T-cell (primary cell): ENCODE measurements at regions not wholly inside any gene's neighbourhood (a gene's known extent, or its start where the extent isn't known, plus 50 kb on each side); places are given as distances from the start of the nearest gene placed in this dataset.

Experiments
- ATAC-seq, 4 experiments: fragments of 200-7000 bp in 3 of 4; fragments of 150-1000 bp in 1 of 4; cut with Tn5 transposase; replicated peaks in 1 of 4; 1 replicate in 3 of 4; 2 replicates in 1 of 4; pipeline ENCODE4 v1.10.0; 2021; ENCODE audit warnings: moderate library complexity in 3 of 4, mild to moderate bottlenecking in 2 of 4, moderate number of reproducible peaks in 1 of 4
- CTCF ChIA-PET, 2 donors: fragments of 300-600 bp; sonication (Branson Sonifier 250); formaldehyde crosslinking; loops; one replicate each; lab custom pipeline; 2022; ENCODE audit warnings: antibody characterized with exemption in 2 of 2; lab: Charles Lee
- POLR2A ChIA-PET, 2 donors: fragments of 300-600 bp; sonication (Branson Sonifier 250); formaldehyde crosslinking; loops; one replicate each; lab custom pipeline; 2022; ENCODE audit warnings: antibody characterized with exemption in 2 of 2; lab: Charles Lee
- DNase-seq, 35 experiments: peaks; one replicate each; pipeline versions ENCODE4 v3.0.0 to v3.0.0-alpha.2; 2013 to 2023
- H3K27ac ChIP-seq: one replicate; pipeline ENCODE4 v1.5.1; 2013; ENCODE audit warnings: low read length
- H3K27me3 ChIP-seq, 2 experiments: replicated peaks in 1 of 2; 1 replicate in 1 of 2; 2 replicates in 1 of 2; pipeline versions ENCODE4 v1.6.1 to v1.7.0; 2013; ENCODE audit warnings: low read length in 1 of 2, mixed read lengths in 1 of 2; ENCODE audit not compliant: control insufficient read depth in 2 of 2, insufficient read depth in 2 of 2; ENCODE audit errors: extremely low read depth in 1 of 2
- H3K36me3 ChIP-seq, 2 donors: 1 replicate in 1 of 2; 2 replicates in 1 of 2; pipeline versions ENCODE4 v1.6.1 to v1.7.0; 2013; ENCODE audit warnings: low read length in 1 of 2; ENCODE audit not compliant: control insufficient read depth in 2 of 2, insufficient read depth in 1 of 2; ENCODE audit errors: extremely low read depth in 1 of 2
- H3K4me1 ChIP-seq, 2 experiments: 1 replicate in 1 of 2; 2 replicates in 1 of 2; pipeline versions ENCODE4 v1.6.1 to v1.7.0; 2013; ENCODE audit warnings: low read length in 2 of 2, mixed read lengths in 1 of 2; ENCODE audit not compliant: insufficient read depth in 2 of 2, control insufficient read depth in 1 of 2; ENCODE audit errors: extremely low read depth in 1 of 2
- H3K4me3 ChIP-seq, 2 donors: 1 replicate in 1 of 2; 2 replicates in 1 of 2; pipeline versions ENCODE4 v1.5.1 to v1.7.0; 2013; ENCODE audit warnings: mild to moderate bottlenecking in 2 of 2, low read length in 1 of 2, moderate library complexity in 1 of 2; ENCODE audit not compliant: control insufficient read depth in 1 of 2; ENCODE audit errors: extremely low read depth in 1 of 2
- H3K9me3 ChIP-seq: 2 replicates; pipeline ENCODE4 v1.7.0; 2013
- H3K27ac Mint-ChIP-seq, 2 donors: one replicate each; pipeline ENCODE4 v1.8.0; 2020 to 2021; ENCODE audit warnings: mild to moderate bottlenecking in 2 of 2, mixed read lengths in 2 of 2
- H3K27me3 Mint-ChIP-seq, 2 donors: one replicate each; pipeline ENCODE4 v1.8.0; 2021 to 2022; ENCODE audit warnings: mixed read lengths in 2 of 2
- H3K36me3 Mint-ChIP-seq: one replicate; pipeline ENCODE4 v1.8.0; 2021; ENCODE audit warnings: mixed read lengths
- H3K4me1 Mint-ChIP-seq, 3 donors: one replicate each; pipeline ENCODE4 v1.8.0; 2020 to 2022; ENCODE audit warnings: mixed read lengths in 3 of 3, mild to moderate bottlenecking in 1 of 3
- H3K4me3 Mint-ChIP-seq, 3 donors: one replicate each; pipeline ENCODE4 v1.8.0; 2020 to 2022; ENCODE audit warnings: mild to moderate bottlenecking in 3 of 3, mixed read lengths in 3 of 3, moderate library complexity in 3 of 3
- H3K9me3 Mint-ChIP-seq, 3 donors: one replicate each; pipeline ENCODE4 v1.8.0; 2020 to 2022; ENCODE audit warnings: mixed read lengths in 3 of 3
- WGBS: methylation state at CpG from one replicate; pipeline ENCODE4 v1.1.5; 2013; ENCODE audit warnings: missing lambda C conversion rate; ENCODE audit not compliant: insufficient coverage; 5-methylcytosine and 5-hydroxymethylcytosine counted together

DNA sequence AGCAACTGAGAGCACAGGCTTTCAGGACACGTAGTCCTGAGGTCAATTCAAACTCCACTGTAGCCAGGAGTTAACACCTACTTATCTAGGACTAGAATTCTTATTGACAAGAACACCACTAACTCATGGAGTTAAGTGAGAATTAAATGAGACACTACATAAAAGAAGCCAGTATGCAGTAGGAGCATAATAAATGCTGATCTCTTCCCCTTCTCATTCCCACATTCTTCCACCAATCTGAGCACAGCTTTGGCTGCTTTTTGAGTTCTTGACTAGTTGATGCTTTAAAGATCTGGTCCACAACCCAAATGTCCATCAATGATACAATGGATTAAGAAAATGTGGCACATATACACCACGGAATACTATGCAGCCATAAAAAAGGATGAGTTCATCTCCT lies 55.2 kb downstream of the TTC32 start:
- DNase-seq (no peak), ATAC-seq (no peak)
- CTCF ChIA-PET = no interaction called here
- Mint-ChIP-seq H3K36me3 (no peaks in the 10 kb centered on the region), H3K27ac (no peak overlapping the region), H3K9me3 (no peaks in the 10 kb centered on the region), H3K4me3 (no peak overlapping the region), H3K27me3 (peaks cover 13 to 16% of the 10 kb centered on the region in 2 donors), H3K4me1 (no peaks in the 10 kb centered on the region)
- Histone ChIP-seq H3K27ac (no peak overlapping the region), H3K27me3 (peaks cover 0 to 35% of the 10 kb centered on the region in 2 experiments), H3K9me3 (no peaks in the 10 kb centered on the region), H3K36me3 (no peaks in the 10 kb centered on the region), H3K4me1 (no peaks in the 10 kb centered on the region), H3K4me3 (no peak overlapping the region)
- no CpG with 5 or more reads among the region's 2 CpGs for WGBS
- POLR2A ChIA-PET = no interaction called here

DNA sequence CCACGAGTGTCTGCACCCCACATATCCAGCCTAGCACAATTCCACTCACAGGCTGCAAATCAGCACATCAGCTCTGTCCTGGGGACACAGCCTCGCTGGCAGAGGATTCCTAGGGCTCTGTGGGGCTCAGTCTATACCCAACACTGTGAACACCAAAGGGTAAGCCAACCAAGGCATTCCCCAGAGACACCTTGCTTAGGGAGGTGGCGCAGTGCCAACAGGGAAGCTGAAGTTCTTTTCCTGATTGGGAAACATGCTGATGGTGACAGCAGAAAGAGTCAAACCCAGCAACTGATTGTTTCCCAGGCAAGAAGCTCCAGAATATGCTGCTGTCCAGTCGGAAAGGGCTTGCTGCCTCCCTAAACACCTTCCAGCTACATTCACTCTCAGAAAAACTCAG lies 55.8 kb downstream of the TTC32 start:
- Mint-ChIP-seq H3K27me3 (peaks cover 18 to 20% of the 10 kb centered on the region in 2 donors), H3K36me3 (no peaks in the 10 kb centered on the region), H3K9me3 (no peaks in the 10 kb centered on the region), H3K27ac (no peak overlapping the region), H3K4me1 (no peaks in the 10 kb centered on the region), H3K4me3 (no peak overlapping the region)
- ChIA-PET CTCF (no interaction called here), POLR2A (no interaction called here)
- no peaks in the 10 kb centered on the region for H3K36me3 ChIP-seq
- H3K4me3 ChIP-seq = no peak overlapping the region
- no peaks in the 10 kb centered on the region for H3K9me3 ChIP-seq
- ATAC-seq (no peak), DNase-seq (no peak)
- no peak overlapping the region for H3K27ac ChIP-seq
- H3K27me3 ChIP-seq = peaks cover 0 to 34% of the 10 kb centered on the region in 2 experiments
- H3K4me1 ChIP-seq = no peaks in the 10 kb centered on the region
- WGBS = 79% methylated on average over 2 of the region's 4 CpGs

DNA sequence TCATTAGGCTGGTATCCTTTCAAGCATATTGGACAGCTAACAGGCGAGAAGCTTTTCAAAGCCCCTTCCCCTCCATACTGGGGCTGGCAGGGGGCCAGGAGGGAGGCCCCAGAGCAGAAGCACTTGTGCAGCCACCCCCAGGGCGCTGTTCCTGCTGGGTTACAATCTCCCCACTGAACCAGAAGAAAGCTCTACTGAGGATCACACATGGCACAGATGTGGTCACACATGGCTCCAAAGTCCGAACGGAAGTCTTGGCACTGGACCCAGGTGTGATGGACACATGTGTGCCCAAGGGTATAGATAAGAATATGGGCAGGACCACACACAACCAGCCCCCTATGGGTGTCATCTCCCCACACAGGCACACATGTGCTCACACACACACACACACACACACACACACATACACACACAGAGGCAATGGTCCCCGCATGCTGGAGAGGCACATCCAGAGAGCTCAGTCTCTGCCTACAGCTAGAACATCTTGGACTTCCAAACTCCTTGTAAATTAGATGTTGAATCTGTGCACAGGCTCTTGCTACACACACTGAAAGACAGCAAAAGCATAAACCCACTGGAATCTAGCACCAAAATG lies 56.4 kb downstream of the TTC32 start:
- Histone ChIP-seq H3K4me3 (no peak overlapping the region), H3K27me3 (peaks cover 0 to 32% of the 10 kb centered on the region in 2 experiments), H3K27ac (no peak overlapping the region), H3K9me3 (no peaks in the 10 kb centered on the region), H3K4me1 (no peaks in the 10 kb centered on the region), H3K36me3 (no peaks in the 10 kb centered on the region)
- CTCF ChIA-PET = no interaction called here
- Mint-ChIP-seq H3K9me3 (no peaks in the 10 kb centered on the region), H3K36me3 (no peaks in the 10 kb centered on the region), H3K27me3 (peaks cover 19 to 22% of the 10 kb centered on the region in 2 donors), H3K27ac (no peak overlapping the region), H3K4me3 (no peak overlapping the region), H3K4me1 (no peaks in the 10 kb centered on the region)
- ATAC-seq (no peak), DNase-seq (no peak)
- 73% methylated on average over 2 of the region's 5 CpGs for WGBS
- POLR2A ChIA-PET = interaction anchor here in 1 of 2 donors (0.6 kb wide), 1 partner anchor 15 kb away, joined by 3 read pairs; no protein-coding TSS in a partner anchor

DNA sequence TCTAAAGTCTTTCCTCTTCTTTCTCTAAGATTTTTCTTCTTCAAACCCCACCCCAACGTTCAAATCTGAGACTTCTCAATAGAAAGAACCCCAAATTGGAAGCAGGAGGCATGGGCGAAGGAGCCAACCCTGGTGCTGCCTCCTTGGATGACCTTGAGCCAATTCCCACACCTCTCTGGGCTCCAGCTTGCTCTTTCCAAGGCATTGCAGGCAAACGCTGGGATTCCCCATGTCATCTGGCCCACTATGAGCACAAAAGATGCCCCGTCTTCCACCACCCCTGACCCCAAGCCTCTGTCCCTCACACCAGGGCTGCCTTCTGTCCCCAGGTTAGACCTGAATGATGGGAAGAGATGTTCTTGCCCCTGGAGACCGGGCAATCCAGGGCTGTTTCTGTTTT lies 57.0 kb downstream of the TTC32 start:
- ATAC-seq = no peak

DNA sequence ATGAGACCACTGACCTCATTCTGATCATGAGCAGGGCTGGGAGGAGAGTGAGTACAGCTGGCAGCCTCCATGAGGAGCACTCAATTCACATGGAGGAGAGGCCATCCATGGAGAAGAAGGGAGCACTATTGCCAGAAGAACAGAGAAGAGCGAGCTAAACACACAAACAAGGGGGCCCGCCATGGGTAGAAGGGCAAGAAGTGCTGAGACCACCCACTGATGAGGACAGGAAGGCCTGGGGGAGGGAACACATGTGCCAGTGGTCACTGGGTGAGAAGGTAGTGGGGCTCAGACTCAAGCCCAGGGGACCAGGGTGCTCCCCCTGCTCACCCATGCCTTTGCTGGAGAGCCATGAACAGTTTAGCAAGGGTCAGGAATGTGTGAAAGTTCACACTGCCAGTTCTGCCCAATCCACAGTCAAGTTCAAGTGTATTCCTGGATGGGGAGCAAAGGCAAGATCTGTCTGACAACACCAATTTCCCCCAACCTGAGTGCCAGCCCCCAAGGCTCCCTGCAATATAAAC lies 57.7 kb downstream of the TTC32 start:
- no peaks in the 10 kb centered on the region for H3K9me3 ChIP-seq
- H3K4me3 ChIP-seq = no peak overlapping the region
- peaks cover 0 to 35% of the 10 kb centered on the region in 2 experiments for H3K27me3 ChIP-seq
- H3K4me1 ChIP-seq = no peaks in the 10 kb centered on the region
- no peak overlapping the region for H3K4me3 Mint-ChIP-seq
- ChIA-PET CTCF (no interaction called here), POLR2A (no interaction called here)
- H3K27ac ChIP-seq = no peak overlapping the region
- H3K27ac Mint-ChIP-seq = no peak overlapping the region
- ATAC-seq (no peak), DNase-seq (no peak)
- 82% methylated on average over 2 of the region's 2 CpGs for WGBS
- no peaks in the 10 kb centered on the region for H3K9me3 Mint-ChIP-seq
- no peaks in the 10 kb centered on the region for H3K36me3 ChIP-seq
- peaks cover 26 to 31% of the 10 kb centered on the region in 2 donors for H3K27me3 Mint-ChIP-seq
- no peaks in the 10 kb centered on the region for H3K36me3 Mint-ChIP-seq
- no peaks in the 10 kb centered on the region for H3K4me1 Mint-ChIP-seq

More for the DNA sequence above, 57.0 kb downstream of the TTC32 start:
- POLR2A ChIA-PET = interaction anchor here in 1 of 2 donors (0.6 kb wide), 1 partner anchor 14 kb away, joined by 3 read pairs; no protein-coding TSS in a partner anchor
- no peak overlapping the region for H3K4me3 Mint-ChIP-seq
- Histone ChIP-seq H3K27ac (no peak overlapping the region), H3K36me3 (no peaks in the 10 kb centered on the region), H3K9me3 (no peaks in the 10 kb centered on the region), H3K4me3 (no peak overlapping the region), H3K27me3 (peaks cover 0 to 32% of the 10 kb centered on the region in 2 experiments), H3K4me1 (no peaks in the 10 kb centered on the region)
- DNase-seq = no peak
- no peaks in the 10 kb centered on the region for H3K36me3 Mint-ChIP-seq
- WGBS = 42% methylated on average over 3 of the region's 5 CpGs
- H3K9me3 Mint-ChIP-seq = no peaks in the 10 kb centered on the region
- H3K27ac Mint-ChIP-seq = no peak overlapping the region
- H3K4me1 Mint-ChIP-seq = no peaks in the 10 kb centered on the region
- CTCF ChIA-PET = no interaction called here
- H3K27me3 Mint-ChIP-seq = peaks cover 22 to 24% of the 10 kb centered on the region in 2 donors

DNA sequence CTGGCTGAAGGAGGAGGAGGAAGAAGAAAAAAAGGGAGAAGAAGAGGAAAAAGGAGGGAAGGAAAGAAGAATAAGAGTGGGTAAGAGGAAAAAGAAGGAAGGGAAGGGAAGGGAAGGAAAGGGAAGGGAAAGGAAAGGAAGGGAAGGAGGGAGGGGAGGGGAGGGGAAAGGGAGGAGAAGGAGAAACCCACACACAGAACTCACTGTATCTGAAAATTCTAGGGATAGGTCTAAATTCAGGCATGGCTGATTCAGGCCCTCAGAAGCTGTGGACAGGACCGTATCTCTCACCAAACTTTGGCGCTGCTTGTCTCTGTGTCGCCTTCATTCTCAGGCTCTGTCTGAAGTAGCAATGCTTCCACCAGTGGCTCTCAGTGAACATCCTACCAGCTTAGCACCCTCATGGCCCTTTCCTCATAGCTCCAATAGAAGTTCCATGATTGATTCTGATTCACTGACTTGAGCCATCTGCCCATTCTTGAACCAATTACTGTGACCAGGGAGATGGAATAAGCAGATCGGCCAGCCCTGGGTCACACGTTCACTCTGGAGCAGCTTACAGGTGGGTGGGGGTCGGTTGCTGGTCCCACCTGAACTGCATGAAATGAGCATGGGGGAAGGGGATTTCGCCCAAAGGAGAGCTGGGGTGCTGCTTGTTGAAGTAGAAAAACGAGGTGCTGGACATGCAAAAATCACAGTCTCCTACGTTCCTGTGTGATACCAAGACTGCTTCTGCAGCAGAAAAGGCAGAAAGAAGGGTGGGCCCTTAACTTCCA lies 59.7 kb downstream of the TTC32 start:
- CTCF ChIA-PET = interaction anchor here in 1 of 2 donors (0.5 kb wide), 1 partner anchor 39 kb away, joined by 3 read pairs; no protein-coding TSS in a partner anchor

More for the DNA sequence above, 59.7 kb downstream of the TTC32 start:
- no peak for DNase-seq
- WGBS = 81% methylated on average over 7 of the region's 9 CpGs
- Histone ChIP-seq H3K27ac (no peak overlapping the region), H3K9me3 (no peaks in the 10 kb centered on the region), H3K4me1 (no peaks in the 10 kb centered on the region), H3K27me3 (peaks cover 0 to 37% of the 10 kb centered on the region in 2 experiments), H3K4me3 (no peak overlapping the region), H3K36me3 (no peaks in the 10 kb centered on the region)
- H3K27ac Mint-ChIP-seq = no peak overlapping the region
- no peak overlapping the region for H3K4me3 Mint-ChIP-seq
- no peak for ATAC-seq
- no peaks in the 10 kb centered on the region for H3K4me1 Mint-ChIP-seq
- no peaks in the 10 kb centered on the region for H3K9me3 Mint-ChIP-seq
- POLR2A ChIA-PET = no interaction called here
- no peaks in the 10 kb centered on the region for H3K36me3 Mint-ChIP-seq
- peaks cover 26 to 41% of the 10 kb centered on the region in 2 donors for H3K27me3 Mint-ChIP-seq
